ENCODE measurements at regions not wholly inside any gene's neighbourhood (a gene's known extent, or its start where the extent isn't known, plus 50 kb on each side); places are given as distances from the start of the nearest gene placed in this dataset.

GRCh38 chr20:58069796-58070663 is 158.4 kb downstream of the ANKRD60 start:
- no peaks in the 10 kb centered on the region for H3K36me3 ChIP-seq
- H3K27me3 ChIP-seq, result no peaks in the 10 kb centered on the region
- no peaks in the 10 kb centered on the region for H3K9me3 ChIP-seq
- TF ChIP-seq POLR2A (IDR thresholded peaks at IDR 0.05), result no peak
- no peak for TF ChIP-seq CTCF (IDR thresholded peaks at IDR 0.05)
- no peak for TF ChIP-seq EP300 (IDR thresholded peaks at IDR 0.05)
- no peak overlapping the region for H3K27ac ChIP-seq
- H3K4me1 ChIP-seq, result peaks cover 0 to 17% (median 0%) of the 10 kb centered on the region in 4 donors
- 88 to 90% methylated on average over 16 of the region's 16 CpGs for WGBS, 2 donors
- H3K4me3 ChIP-seq, result no peak overlapping the region
- DNase-seq (ENCODE audit: low spot score in 2 of 2), result no peak

- Histone ChIP-seq H3K9me3 (no peaks in the 10 kb centered on the region), H3K27me3 (no peaks in the 10 kb centered on the region), H3K36me3 (no peaks in the 10 kb centered on the region), H3K4me1 (peaks cover 0 to 9% (median 0%) of the 10 kb centered on the region in 4 donors), H3K27ac (no peak overlapping the region), H3K4me3 (no peak overlapping the region)
- DNase-seq (ENCODE audit: low spot score in 2 of 2), result no peak
- TF ChIP-seq POLR2A (IDR thresholded peaks at IDR 0.05) (no peak), CTCF (IDR thresholded peaks at IDR 0.05) (no peak), EP300 (IDR thresholded peaks at IDR 0.05) (no peak)
- WGBS, 2 donors, result 96% methylated on average over 12 of the region's 12 CpGs
These were observed 159.2 kb downstream of the ANKRD60 start for GRCh38 chr20:58069207-58069606.

- no peak for DNase-seq (ENCODE audit: low spot score in 2 of 2)
- Histone ChIP-seq H3K9me3 (peaks cover 0 to 12% (median 5%) of the 10 kb centered on the region in 4 donors), H3K36me3 (no peaks in the 10 kb centered on the region), H3K4me3 (no peak overlapping the region), H3K4me1 (no peaks in the 10 kb centered on the region), H3K27me3 (no peaks in the 10 kb centered on the region), H3K27ac (no peak overlapping the region)
- 61 to 70% methylated on average over 5 to 6 of the region's 6 CpGs for WGBS, 2 donors
- TF ChIP-seq CTCF (IDR thresholded peaks at IDR 0.05) (no peak), EP300 (IDR thresholded peaks at IDR 0.05) (no peak), POLR2A (IDR thresholded peaks at IDR 0.05) (no peak)
These were observed 162.7 kb downstream of the ANKRD60 start for GRCh38 chr20:58065508-58066361.

GRCh38 chr20:58064411-58065010 is 163.9 kb downstream of the ANKRD60 start:
- no peak for DNase-seq (ENCODE audit: low spot score in 2 of 2)
- Histone ChIP-seq H3K27ac (no peak overlapping the region), H3K9me3 (peaks cover 0 to 12% (median 5%) of the 10 kb centered on the region in 4 donors), H3K4me1 (no peaks in the 10 kb centered on the region), H3K27me3 (no peaks in the 10 kb centered on the region), H3K4me3 (no peak overlapping the region), H3K36me3 (no peaks in the 10 kb centered on the region)
- TF ChIP-seq POLR2A (IDR thresholded peaks at IDR 0.05) (no peak), CTCF (IDR thresholded peaks at IDR 0.05) (no peak), EP300 (IDR thresholded peaks at IDR 0.05) (no peak)
- WGBS, 2 donors, result 93 to 98% methylated on average over 5 of the region's 5 CpGs

Data from tibial nerve (tissue), 4 donors.